M059J (cell line): ENCODE measurements at regions not wholly inside any gene's neighbourhood (a gene's known extent, or its start where the extent isn't known, plus 50 kb on each side); places are given as distances from the start of the nearest gene placed in this dataset.
A peak's percentile ranks its signal among the peaks of the same experiment; 100 is the strongest.

Source experiments
- DNase-seq: peaks from one replicate; pipeline ENCODE4 v3.0.0-alpha.2; 2012; ENCODE audit warnings: low read depth

DNA sequence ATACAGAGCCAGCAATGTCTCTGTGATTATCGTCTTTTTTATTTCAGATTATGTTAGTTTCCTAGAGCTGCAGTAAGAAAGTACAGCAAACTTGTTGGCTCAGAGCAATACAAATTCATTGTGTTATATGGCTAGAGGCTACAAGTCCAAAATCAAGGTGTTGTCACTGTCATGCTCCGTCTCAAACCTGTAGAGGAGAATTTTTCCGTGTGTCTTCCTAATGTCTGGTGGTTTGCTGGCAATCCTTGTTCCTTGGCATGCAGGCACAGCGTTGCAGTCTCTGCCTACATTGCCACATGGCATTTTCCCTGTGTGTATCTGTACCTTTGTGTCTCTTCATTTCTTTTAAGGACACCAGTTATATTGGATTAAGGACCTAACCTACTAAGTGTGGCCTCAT, 244.4 kb downstream of the LRRIQ3 start:
- no peak for DNase-seq

DNA sequence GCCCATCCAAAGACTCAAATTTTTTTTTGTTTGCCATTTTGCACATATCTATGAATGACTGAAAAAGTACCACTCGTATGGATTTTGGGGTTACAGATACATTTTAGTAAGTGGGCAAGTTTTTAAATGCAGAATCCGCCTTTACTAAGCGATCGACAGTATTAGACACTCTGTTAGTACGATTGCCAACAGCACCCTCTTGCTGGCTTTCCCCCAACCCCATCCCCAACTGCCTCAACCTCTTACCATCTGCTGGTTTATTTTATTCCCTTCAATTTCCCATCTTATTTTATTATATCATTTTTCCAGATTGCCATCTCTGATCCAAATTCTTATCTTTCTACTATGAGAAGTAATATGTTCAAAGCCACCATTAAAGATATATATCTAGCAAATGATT, 244.8 kb downstream of the LRRIQ3 start:
- DNase-seq, result no peak

DNA sequence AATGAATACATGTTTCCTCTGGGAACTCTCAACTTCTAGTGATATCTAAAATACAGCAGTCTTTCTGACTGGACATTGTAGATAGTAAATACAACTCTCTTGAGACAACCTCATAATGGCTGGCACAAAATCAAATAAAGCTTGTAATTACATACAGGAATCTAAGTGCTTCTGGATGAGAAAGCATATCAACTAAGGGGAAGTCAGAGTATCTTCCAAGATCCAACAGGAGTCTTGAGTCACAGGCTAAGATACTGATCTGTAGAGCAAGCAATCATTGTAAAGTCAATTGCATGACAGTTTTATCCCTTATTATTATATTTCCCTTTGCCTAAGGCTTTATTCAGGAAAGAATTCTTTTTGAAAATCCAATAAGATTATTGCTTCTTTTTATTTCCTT, 249.9 kb downstream of the LRRIQ3 start:
- DNase-seq, result no peak

DNA sequence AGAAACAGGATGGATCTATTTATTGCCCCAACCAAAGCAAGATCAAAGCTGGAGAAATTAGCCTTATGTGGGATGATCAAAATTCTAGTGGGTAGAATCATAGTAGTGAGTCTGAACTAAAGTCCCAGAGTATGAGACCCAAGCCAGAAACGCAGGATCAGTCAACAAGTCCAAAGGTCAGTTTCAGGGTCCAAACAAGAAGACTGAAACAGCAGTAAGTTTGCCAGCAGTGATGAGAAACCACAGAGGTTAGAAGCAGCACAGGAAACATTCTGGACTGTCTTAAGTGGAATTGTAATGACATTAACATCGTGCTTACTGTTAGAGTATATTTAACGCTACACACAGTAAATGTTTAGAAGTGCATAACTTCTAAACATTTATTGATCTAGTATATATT, 251.0 kb downstream of the LRRIQ3 start:
- no peak for DNase-seq

- DNase-seq, result no peak
Observed at GRCh38 chr1:73943270-73943669, 254.7 kb downstream of the LRRIQ3 start.

- no peak for DNase-seq
Observed at GRCh38 chr1:73930293-73930692, 267.7 kb downstream of the LRRIQ3 start.

DNA sequence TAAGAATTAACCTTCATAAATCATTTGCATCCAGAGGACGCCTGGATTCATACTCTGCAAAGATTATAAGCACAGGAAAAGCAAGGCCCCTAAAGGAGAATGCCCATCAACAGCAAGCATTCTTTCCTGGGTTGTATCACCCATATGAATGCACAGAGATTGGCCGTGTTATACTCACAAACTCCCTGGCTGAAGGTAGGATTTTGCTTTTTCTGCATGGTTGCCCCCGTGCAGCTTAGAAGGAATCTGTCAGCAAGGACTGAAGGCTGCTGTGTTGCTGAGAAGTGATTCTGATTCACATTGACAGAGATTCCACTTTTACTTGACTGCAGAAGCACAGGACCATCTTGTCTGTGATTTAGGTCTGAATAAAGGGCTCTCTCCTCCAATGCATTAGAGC, 283.0 kb downstream of the LRRIQ3 start:
- DNase-seq, result no peak

DNA sequence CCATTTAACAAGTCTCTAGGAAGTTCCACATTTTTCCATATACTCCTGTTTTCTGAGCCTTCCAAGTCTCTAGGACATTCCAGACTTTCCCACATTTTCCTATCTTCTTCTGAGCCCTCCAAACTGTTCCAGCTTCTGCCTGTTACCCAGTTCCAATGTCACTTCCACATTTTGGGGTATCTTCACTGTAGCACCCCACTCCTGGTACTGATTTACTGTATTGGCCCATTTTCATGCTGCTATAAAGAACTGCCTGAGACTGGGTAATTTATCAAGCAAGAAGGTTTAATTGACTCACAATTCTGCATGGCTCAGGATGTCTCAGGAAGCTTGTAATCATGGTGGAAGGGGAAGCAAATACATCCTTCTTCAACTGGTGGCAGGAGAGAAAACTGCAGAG, 285.0 kb downstream of the LRRIQ3 start:
- DNase-seq, result no peak

- DNase-seq, result no peak
Observed at GRCh38 chr1:73911849-73912248, 286.1 kb downstream of the LRRIQ3 start.

DNA sequence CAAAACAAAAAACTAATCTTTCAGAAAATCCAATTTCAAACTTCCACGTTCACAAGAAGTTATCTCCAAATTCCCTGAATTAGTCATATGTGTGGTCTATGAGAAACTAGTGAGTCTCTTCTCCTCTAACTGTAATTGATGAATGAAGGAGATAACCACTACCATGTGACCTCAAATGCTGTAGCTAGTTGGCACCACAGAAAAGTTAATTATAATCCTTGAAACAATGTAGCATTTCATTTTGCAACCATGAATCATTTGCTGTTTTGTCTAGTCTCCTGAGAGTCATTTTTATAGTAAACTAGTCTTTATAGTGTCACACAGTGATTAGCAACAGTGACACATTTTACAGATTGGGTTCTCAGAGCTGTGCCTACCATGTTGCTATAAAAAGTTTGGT, 287.5 kb downstream of the LRRIQ3 start:
- peak; percentile 5 for DNase-seq

DNA sequence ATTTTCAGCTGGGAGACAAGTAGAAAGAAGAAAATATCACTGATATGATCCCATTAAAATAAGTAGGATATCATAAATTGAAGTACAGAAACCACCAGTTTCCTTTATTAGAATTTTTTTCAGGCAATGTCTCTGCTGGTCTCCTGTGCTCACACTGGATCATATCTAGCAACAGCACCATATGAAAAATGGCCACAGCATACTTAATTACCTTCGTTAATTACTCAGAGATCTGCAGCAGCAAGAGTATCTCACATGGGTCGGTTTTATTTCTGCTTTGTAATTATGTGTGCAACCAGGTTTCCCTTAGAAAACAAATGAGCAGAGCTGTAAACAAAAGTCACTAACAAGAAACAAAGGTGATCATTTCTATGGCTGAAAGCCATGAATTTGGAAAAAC, 287.9 kb downstream of the LRRIQ3 start:
- DNase-seq, result no peak

- DNase-seq, result no peak
Observed at GRCh38 chr1:73909043-73909562, 288.9 kb downstream of the LRRIQ3 start.

DNA sequence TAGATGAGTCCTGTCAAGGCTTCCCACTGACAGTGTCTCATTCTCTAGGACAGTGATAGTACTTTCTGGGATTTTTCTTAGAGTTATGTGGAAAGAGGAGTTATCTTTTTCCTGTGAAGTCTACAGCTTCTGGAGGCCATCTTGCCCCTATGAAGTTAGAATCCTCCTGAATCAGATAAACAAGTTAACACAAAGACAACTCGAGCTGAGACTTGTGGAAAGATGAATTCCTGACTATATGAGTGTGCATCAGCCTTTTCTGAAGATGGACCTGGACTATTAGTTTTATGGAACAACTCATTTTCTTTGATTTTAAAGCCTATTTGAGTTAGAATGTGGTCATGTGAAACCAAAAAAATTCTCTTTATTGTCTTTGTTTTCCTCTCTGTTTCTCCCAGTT, 290.9 kb downstream of the LRRIQ3 start:
- DNase-seq, result no peak

DNA sequence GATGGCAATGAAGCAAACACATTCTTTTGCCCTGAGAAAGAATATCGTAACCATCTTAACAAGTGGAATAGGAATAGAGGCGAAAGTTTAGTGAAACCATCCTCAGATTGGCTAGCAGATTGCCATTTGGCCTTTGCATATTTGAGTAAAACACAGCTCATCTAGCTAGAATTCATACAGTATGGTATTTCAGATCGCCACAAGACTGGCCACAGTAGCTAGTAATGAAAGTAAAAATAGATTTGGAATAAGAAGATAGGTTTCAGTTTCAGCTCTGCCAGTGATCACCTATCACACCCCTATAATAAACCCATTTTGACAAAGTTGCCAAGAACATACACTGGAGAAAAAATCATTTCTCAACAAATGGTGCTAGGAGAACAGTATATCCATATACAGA, 294.9 kb downstream of the LRRIQ3 start:
- no peak for DNase-seq

- no peak for DNase-seq
Observed at GRCh38 chr1:73901738-73902137, 296.2 kb downstream of the LRRIQ3 start.

DNA sequence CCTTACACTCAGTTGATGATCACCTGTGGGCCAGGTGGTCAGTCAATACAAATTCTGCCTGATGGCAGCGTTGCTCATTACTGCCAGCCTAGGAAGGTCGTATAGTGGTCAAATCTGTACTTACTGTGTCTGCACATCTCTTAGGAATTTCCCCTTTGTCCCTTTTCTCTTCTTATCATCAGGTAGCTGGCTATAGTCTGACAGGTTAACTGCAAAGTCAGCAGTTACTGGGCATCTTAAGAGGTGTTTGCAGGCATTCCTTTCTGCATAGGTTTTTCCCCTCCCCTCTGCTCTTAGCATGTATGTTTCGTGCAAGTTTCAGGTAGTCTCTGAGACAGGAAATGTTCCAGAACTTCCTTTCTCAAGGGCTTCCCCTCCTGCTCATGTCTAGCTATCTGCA, 298.7 kb downstream of the LRRIQ3 start:
- DNase-seq, result no peak

- DNase-seq, result no peak
Observed at GRCh38 chr1:73898540-73898939, 299.4 kb downstream of the LRRIQ3 start.

DNA sequence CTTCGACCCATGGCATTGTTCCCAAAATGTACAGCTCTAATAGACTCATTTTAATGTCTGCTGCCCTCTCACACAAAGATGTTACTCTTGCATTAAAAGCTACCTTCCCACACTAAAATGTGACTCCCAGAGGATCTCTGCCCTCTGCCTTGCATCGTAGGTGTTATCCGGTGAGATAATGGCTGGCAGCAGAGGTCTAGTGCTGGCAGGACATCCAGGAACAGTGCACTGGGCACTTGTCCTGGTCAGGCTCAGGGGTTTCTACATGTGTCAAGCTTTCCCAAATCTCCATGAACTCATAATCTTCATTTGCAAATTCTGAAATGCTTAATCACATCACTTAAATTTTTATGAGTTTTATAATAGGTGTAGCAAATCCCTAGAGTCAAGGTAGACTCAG, 310.6 kb downstream of the LRRIQ3 start:
- DNase-seq, result no peak

GRCh38 chr1:73886716-73887115, 311.3 kb downstream of the LRRIQ3 start:
- no peak for DNase-seq

DNA sequence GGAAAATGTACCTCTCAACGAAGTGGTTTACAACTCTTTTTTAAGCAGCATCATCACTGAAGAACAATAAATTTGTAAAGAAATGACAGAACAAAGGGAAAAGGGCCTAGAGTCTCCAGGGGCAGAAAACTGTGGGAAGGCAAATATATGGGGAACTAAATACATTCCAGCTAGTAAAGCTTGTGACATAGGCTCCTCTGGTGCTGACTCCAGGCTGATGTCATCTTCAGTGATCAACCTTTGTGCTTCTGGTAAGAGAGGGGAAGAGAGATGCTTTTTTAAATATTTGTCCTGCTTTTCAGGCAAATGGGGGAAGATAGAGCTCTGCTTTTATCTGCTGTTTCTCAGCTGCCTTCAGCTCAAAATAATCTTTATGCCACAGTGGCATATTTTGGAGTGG, 323.2 kb downstream of the LRRIQ3 start:
- no peak for DNase-seq

DNA sequence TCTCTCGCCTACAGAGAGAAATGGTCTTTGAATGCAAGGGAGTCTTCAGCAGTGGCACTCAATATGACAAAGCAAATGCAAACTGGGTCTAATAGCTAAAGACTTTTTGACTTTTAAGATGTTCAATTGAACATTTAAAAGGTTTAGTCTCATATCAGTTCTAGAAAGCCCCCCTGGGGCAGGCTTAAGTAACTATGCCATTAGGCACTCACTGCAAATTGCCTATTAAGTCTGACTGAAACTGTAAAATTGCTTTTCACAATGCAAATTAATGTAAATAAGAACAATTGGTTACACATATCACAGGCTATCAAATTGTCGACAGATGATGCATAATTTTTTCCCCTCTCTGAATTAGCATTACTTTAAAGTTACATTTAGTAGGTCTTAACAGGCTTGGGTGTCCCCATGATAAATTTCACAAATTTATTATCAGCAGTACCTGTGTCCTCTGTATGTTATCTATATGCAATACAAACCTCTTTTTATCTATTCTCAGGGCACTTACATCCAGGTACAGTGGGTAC, 329.1 kb downstream of the LRRIQ3 start:
- DNase-seq, result no peak

DNA sequence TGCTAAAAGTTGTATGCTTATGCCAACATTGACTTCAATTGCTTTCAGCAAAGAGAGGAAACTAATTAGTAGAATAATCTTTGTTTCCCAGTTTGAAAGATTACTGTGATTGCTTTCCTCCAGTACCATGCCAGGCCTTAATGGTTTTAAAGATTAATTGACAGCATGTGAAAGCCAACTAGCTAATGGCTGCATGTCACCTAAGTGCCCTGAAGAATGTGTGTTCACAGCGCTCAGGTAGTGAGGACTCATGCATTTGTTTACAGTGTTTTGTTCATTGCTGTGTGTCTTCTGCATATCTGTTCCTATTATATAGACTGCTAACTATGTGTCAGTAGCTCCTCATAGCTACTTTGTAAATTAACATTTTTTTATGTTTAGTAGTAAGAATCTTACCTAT, 335.6 kb downstream of the LRRIQ3 start:
- no peak for DNase-seq

DNA sequence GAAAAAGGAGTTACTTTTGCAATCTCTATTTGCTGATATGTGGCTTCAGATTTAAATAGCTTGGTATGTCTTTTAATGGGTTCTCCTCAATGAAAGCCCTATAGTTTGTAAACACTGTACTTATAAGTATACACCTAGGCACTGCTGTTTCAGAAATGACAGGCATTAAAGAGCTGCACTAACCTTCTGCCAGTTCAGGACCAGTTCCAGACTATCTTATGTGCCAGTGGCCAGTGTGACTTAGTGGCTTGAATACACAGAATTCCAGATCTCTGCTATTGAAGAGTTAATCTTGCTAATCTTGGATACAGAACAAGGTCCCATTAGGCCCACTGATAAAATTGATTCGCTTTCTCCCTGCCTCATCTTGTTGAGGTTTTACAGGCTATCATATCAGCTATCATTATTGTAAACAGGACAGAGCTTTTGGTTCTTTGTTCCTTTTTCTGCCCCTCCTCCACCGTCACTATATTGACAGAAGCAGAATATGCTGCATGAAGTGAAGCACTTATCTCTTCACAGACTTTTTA, 337.5 kb downstream of the LRRIQ3 start:
- no peak for DNase-seq

- DNase-seq, result no peak
Observed at GRCh38 chr1:73859227-73859626, 338.7 kb downstream of the LRRIQ3 start.
